Endometrium (tissue), 2 donors: ENCODE measurements at regions not wholly inside any gene's neighbourhood (a gene's known extent, or its start where the extent isn't known, plus 50 kb on each side); places are given as distances from the start of the nearest gene placed in this dataset.
A peak's percentile ranks its signal among the peaks of the same experiment; 100 is the strongest.
"Not testable (repeated sequence)": the region's sequence is repeated elsewhere in the genome, so short reads cannot be mapped to it uniquely, and the experiment has no call there.

ENCODE experiments used
- FAIRE-seq: peaks from 2 replicates; lab custom pipeline; 2012; peaks lifted over from hg19 to GRCh38; lab: Jason Lieb, UNC
- donor health status: control.
- donor health status: control.

GRCh38 chr5:174556756-174557155 lies 167.6 kb upstream of the MSX2 start:
- FAIRE-seq, result no peak

- no peak for FAIRE-seq
Observed at GRCh38 chr5:174558190-174558589, 166.2 kb upstream of the MSX2 start.

- no peak for FAIRE-seq
Observed at GRCh38 chr5:174559141-174559540, 165.2 kb upstream of the MSX2 start.

GRCh38 chr5:174559566-174560090 lies 164.8 kb upstream of the MSX2 start:
- no peak for FAIRE-seq

GRCh38 chr5:174560861-174561260 lies 163.5 kb upstream of the MSX2 start:
- no peak for FAIRE-seq

- not testable (repeated sequence) for FAIRE-seq
Observed at GRCh38 chr5:174563040-174563439, 161.3 kb upstream of the MSX2 start.

GRCh38 chr5:174563899-174564298 lies 160.5 kb upstream of the MSX2 start:
- FAIRE-seq, result no peak

GRCh38 chr5:174567506-174568141 lies 156.8 kb upstream of the MSX2 start:
- FAIRE-seq, result no peak

GRCh38 chr5:174570662-174571061 lies 153.7 kb upstream of the MSX2 start:
- no peak for FAIRE-seq

- FAIRE-seq, result peak; percentile 86
Observed at GRCh38 chr5:174571662-174572397, 152.6 kb upstream of the MSX2 start.

- no peak for FAIRE-seq
Observed at GRCh38 chr5:174572591-174572990, 151.8 kb upstream of the MSX2 start.

GRCh38 chr5:174573221-174573994 lies 151.0 kb upstream of the MSX2 start:
- FAIRE-seq, result no peak

GRCh38 chr5:174575043-174575442 lies 149.3 kb upstream of the MSX2 start:
- FAIRE-seq, result no peak

GRCh38 chr5:174576042-174576441 lies 148.3 kb upstream of the MSX2 start:
- FAIRE-seq, result no peak

GRCh38 chr5:174581479-174581878 lies 142.9 kb upstream of the MSX2 start:
- FAIRE-seq, result no peak

- FAIRE-seq, result no peak
Observed at GRCh38 chr5:174581894-174582293, 142.5 kb upstream of the MSX2 start.

- no peak for FAIRE-seq
Observed at GRCh38 chr5:174583071-174583470, 141.3 kb upstream of the MSX2 start.

- FAIRE-seq, result no peak
Observed at GRCh38 chr5:174585472-174585871, 138.9 kb upstream of the MSX2 start.

GRCh38 chr5:174586163-174586562 lies 138.2 kb upstream of the MSX2 start:
- not testable (repeated sequence) for FAIRE-seq

- no peak for FAIRE-seq
Observed at GRCh38 chr5:174589011-174589410, 135.4 kb upstream of the MSX2 start.

- FAIRE-seq, result no peak
Observed at GRCh38 chr5:174589599-174589998, 134.8 kb upstream of the MSX2 start.

GRCh38 chr5:174590820-174591219 lies 133.6 kb upstream of the MSX2 start:
- FAIRE-seq, result no peak

GRCh38 chr5:174596429-174596828 lies 128.0 kb upstream of the MSX2 start:
- no peak for FAIRE-seq
